ENCODE measurements at regions not wholly inside any gene's neighbourhood (a gene's known extent, or its start where the extent isn't known, plus 50 kb on each side); places are given as distances from the start of the nearest gene placed in this dataset.

- TF ChIP-seq, protein P1, sequence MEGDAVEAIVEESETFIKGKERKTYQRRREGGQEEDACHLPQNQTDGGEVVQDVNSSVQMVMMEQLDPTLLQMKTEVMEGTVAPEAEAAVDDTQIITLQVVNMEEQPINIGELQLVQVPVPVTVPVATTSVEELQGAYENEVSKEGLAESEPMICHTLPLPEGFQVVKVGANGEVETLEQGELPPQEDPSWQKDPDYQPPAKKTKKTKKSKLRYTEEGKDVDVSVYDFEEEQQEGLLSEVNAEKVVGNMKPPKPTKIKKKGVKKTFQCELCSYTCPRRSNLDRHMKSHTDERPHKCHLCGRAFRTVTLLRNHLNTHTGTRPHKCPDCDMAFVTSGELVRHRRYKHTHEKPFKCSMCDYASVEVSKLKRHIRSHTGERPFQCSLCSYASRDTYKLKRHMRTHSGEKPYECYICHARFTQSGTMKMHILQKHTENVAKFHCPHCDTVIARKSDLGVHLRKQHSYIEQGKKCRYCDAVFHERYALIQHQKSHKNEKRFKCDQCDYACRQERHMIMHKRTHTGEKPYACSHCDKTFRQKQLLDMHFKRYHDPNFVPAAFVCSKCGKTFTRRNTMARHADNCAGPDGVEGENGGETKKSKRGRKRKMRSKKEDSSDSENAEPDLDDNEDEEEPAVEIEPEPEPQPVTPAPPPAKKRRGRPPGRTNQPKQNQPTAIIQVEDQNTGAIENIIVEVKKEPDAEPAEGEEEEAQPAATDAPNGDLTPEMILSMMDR (conservative IDR thresholded peaks at IDR 0.05; ENCODE audit: low read depth, low read length) = no peak
- TF ChIP-seq EZH2 (IDR thresholded peaks at IDR 0.05; ENCODE audit: borderline replicate concordance, low read depth, low read length, poor library complexity, severe bottlenecking) = no peak
Observed at GRCh38 chr6:128759901-128760300, 123.0 kb upstream of the LAMA2 start.

All from A673 (cell line).